ENCODE measurements at regions not wholly inside any gene's neighbourhood (a gene's known extent, or its start where the extent isn't known, plus 50 kb on each side); places are given as distances from the start of the nearest gene placed in this dataset.

DNA sequence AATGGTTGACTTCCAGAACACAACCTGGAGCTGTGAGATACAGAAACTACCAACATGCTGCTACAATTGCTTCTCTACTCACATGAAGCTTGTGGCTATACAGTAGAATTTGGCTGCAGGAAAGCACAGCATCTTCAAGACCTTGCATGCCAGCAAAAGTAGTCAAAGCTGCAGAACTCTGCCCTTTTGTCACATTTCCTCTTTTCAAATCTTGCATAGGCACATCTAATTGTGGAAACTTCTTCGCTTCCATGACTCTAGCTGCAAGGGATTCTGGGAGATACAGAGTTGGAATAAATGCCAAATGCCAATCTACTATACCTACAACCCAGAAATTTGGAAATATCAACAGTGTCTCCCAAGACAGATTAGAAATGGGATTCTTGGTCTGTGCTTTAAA, 462.2 kb downstream of the FOXO1 start:
- H3K27ac ChIP-seq, result no peak overlapping the region
- TF ChIP-seq, protein P1, sequence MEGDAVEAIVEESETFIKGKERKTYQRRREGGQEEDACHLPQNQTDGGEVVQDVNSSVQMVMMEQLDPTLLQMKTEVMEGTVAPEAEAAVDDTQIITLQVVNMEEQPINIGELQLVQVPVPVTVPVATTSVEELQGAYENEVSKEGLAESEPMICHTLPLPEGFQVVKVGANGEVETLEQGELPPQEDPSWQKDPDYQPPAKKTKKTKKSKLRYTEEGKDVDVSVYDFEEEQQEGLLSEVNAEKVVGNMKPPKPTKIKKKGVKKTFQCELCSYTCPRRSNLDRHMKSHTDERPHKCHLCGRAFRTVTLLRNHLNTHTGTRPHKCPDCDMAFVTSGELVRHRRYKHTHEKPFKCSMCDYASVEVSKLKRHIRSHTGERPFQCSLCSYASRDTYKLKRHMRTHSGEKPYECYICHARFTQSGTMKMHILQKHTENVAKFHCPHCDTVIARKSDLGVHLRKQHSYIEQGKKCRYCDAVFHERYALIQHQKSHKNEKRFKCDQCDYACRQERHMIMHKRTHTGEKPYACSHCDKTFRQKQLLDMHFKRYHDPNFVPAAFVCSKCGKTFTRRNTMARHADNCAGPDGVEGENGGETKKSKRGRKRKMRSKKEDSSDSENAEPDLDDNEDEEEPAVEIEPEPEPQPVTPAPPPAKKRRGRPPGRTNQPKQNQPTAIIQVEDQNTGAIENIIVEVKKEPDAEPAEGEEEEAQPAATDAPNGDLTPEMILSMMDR (conservative IDR thresholded peaks at IDR 0.05), result no peak

DNA sequence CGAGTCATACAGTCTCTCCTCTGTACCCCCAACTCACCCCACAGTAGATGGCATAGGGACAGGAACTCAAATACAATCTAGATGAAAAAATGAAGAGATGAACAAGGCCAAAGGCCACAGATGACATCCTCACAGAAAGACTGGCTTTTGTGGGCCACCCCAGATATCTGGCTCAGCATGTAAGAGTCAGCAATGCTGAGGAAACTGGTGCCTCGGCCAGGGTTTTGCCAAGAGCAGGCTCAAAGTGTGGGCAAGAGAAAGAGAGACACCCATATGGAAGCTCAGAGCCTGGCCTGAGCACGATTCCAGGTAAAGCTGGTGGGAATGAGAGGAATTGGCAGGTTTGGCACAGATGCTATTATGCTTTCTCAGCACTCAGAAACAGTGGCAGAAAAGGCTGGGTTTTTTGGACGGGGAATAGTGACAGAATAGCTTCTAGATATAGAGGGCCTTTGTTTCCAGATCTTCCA, 460.6 kb downstream of the FOXO1 start:
- H3K27ac ChIP-seq, result no peak overlapping the region
- TF ChIP-seq, protein P1 (conservative IDR thresholded peaks at IDR 0.05), result no peak

DNA sequence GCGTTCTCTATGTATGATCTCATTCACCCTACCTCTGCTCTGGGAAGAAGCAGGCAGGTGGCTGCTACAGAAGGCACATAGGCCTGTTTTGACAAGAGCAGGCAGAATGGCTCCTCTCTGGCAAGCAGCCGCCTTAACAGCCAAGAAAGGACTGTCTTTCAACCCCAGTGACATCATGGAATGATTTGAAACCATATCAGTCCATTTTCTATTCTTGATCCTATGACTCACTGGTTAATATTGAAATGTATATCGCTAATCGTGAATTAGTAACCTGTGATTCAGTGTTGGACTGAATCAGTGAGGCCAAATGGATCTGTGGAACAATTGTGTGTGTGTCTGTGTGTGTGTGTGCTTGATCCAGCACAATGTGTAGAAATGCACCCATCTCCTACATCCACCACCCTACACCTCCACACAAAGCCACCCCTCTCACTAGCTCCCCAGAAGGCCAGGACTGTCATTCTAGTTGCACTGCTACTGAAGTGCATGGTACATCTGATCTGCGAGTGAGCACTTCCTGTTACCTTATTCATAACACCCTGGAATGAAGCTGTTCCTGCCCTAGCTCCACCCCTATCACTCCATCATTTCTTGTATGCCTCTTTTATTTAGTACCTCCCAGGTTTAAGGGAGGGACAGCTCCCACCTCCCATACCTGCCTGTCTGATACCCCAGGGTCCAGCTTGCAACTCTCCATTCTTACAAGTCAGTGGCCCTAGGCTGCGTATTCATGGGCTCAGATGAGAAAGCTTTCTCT, 460.0 kb downstream of the FOXO1 start:
- no peak overlapping the region for H3K27ac ChIP-seq
- TF ChIP-seq, protein P1 (conservative IDR thresholded peaks at IDR 0.05), result no peak

DNA sequence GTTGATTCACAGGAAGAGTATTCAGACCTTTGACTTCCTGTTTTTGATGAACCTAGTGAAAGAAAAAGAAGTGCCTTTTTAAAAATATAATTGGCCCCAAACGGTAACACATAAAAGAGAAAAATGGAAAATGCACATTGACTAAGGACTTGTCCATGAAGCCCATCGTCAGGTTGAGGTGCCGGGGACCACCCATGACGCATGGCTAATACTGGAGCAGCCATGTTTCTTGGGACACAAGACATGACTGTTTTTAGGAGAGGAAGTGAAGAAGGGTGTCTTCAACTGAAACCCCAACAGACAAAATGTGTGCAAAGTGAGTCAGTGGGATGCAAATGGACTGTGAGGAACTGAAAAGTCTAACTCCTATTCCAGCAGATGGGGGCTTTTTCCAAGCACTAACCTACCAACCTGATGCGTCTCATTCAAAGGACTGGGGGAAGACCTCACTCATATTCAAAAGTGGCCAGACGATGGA, 459.4 kb downstream of the FOXO1 start:
- TF ChIP-seq, protein P1 (conservative IDR thresholded peaks at IDR 0.05), result no peak
- no peak overlapping the region for H3K27ac ChIP-seq

DNA sequence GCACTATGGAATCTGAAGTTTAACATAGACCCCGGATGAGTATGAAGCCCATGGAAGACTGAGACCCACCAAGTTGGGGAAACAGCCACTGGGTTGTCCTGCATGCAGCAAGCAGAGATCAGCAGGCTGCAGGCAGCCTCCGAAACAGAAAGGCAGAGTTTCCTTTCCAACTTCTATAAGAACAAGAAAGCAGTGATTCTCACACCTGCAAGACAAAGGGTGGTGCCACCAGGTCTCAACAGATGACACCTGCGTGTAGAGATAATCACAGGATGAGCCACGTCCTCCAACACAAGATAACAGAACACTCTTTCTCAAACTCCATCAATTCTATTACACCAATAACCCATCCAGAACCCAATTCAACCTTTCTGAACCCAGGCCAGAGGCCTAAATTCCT, 457.9 kb downstream of the FOXO1 start:
- TF ChIP-seq, protein P1 (conservative IDR thresholded peaks at IDR 0.05), result no peak
- H3K27ac ChIP-seq, result no peak overlapping the region

DNA sequence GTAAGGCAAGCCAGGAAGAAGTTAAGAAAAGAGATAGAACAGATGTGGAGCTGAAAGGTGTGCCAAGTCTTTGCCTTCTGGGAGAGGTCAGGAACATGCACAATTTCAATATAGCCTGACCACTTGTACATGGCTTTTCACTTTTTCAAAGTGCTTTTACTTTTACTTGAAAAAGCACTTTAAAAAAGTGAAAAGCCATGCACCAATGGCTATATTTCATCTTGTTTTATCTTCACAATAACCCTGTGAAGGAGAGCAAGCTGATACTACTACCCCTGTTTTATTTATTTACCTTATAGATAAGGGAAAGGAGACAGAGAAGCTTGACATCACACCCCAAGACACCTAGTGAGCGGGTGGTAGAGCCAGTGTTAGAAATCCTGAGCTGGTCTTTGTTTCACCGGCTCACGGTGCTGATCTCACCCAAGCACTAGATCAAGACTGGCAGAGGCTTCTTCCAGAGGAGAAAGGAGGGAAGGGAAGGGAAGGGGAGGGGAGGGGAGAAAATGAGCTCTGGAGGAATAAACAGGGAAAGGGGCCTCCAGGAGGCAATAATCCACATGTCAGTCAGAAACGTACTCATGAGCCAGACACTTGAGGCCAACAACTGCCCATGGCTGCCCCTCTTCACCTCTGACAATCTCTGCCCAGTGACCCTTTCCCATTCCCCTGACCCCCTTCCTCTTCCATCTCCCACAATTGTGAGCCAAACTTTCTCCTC, 455.4 kb downstream of the FOXO1 start:
- H3K27ac ChIP-seq, result no peak overlapping the region
- TF ChIP-seq, protein P1 (conservative IDR thresholded peaks at IDR 0.05), result no peak

DNA sequence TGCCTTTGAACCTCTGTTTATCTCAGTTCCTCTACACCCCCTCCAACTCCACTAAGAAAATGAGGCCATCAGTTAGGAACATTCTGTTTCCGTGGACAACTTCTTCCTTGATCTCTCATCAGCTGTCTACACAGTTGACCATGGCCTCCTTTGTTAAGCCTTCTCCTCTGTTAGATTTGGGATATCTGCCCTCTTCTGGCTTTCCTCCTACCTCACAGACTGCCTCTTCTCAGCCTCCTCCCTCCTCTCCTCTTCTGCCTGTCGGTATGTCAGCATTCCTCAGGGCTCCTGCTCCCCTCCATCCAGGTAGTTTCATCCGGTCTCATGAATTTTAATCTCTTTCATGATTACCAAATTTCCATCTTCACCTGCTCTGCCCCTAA, 454.9 kb downstream of the FOXO1 start:
- TF ChIP-seq, protein P1 (conservative IDR thresholded peaks at IDR 0.05), result no peak
- no peak overlapping the region for H3K27ac ChIP-seq

Measured in VCaP (cell line).